HEK293T (cell line): ENCODE measurements at regions not wholly inside any gene's neighbourhood (a gene's known extent, or its start where the extent isn't known, plus 50 kb on each side); places are given as distances from the start of the nearest gene placed in this dataset.

Experiments
- FOXM1 ChIP-seq: fragments of 450-650 bp; IDR thresholded peaks from 2 replicates; pipeline ENCODE4 v1.6.1; 2017; ENCODE audit warnings: mild to moderate bottlenecking, borderline replicate concordance
- TF ChIP-seq, protein P1 (sequence below): fragments of 450-650 bp; IDR thresholded peaks from 2 replicates; pipeline ENCODE4 v1.6.1; 2016

GRCh38 chr5:145587710-145588109 is 247.4 kb downstream of the PRELID2 start:
- TF ChIP-seq, protein P1, sequence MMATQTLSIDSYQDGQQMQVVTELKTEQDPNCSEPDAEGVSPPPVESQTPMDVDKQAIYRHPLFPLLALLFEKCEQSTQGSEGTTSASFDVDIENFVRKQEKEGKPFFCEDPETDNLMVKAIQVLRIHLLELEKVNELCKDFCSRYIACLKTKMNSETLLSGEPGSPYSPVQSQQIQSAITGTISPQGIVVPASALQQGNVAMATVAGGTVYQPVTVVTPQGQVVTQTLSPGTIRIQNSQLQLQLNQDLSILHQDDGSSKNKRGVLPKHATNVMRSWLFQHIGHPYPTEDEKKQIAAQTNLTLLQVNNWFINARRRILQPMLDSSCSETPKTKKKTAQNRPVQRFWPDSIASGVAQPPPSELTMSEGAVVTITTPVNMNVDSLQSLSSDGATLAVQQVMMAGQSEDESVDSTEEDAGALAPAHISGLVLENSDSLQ: no peak
- TF ChIP-seq FOXM1: no peak
